ENCODE measurements at regions not wholly inside any gene's neighbourhood (a gene's known extent, or its start where the extent isn't known, plus 50 kb on each side); places are given as distances from the start of the nearest gene placed in this dataset.

- Histone ChIP-seq H3K27ac (ENCODE audit: low read depth, low read length) (no peak overlapping the region), H3F3A (ENCODE audit: control insufficient read depth, insufficient read depth) (no peaks in the 10 kb centered on the region), H3K4me2 (ENCODE audit: low read length) (no peak overlapping the region), H3K36me3 (ENCODE audit: control insufficient read depth, low read length) (no peaks in the 10 kb centered on the region), H3K79me2 (ENCODE audit: control insufficient read depth, low read length) (no peaks in the 10 kb centered on the region), H3K9me3 (ENCODE audit: control insufficient read depth, insufficient read depth, low read length) (no peaks in the 10 kb centered on the region), H3K4me1 (ENCODE audit: control insufficient read depth, low read length) (no peaks in the 10 kb centered on the region), H3K9me2 (replicated peaks; ENCODE audit: control insufficient read depth, low read length) (no peaks in the 10 kb centered on the region; the same call in 1 of the 2 replicates), H3K27me3 (ENCODE audit: control insufficient read depth, low read length) (no peaks in the 10 kb centered on the region), H3K4me3 (ENCODE audit: low read length) (no peak overlapping the region), H4K20me1 (ENCODE audit: control insufficient read depth, insufficient read depth, low read depth, low read length) (no peaks in the 10 kb centered on the region)
- TF ChIP-seq EZH2phosphoT487 (IDR thresholded peaks at IDR 0.05; ENCODE audit: borderline replicate concordance, low read length) (no peak), CTCF (IDR thresholded peaks at IDR 0.05; ENCODE audit: low read depth, low read length, poor library complexity, severe bottlenecking) (no peak)
Measured at GRCh38 chr2:66673286-66673685, 238.4 kb downstream of the MEIS1 start.

GRCh38 chr2:66674087-66674486, 239.2 kb downstream of the MEIS1 start:
- H3F3A ChIP-seq (ENCODE audit: control insufficient read depth, insufficient read depth) = no peaks in the 10 kb centered on the region
- H3K79me2 ChIP-seq (ENCODE audit: control insufficient read depth, low read length) = no peaks in the 10 kb centered on the region
- H3K27ac ChIP-seq (ENCODE audit: low read depth, low read length) = no peak overlapping the region
- H3K9me3 ChIP-seq (ENCODE audit: control insufficient read depth, insufficient read depth, low read length) = no peaks in the 10 kb centered on the region
- H3K9me2 ChIP-seq (replicated peaks; ENCODE audit: control insufficient read depth, low read length) = no peaks in the 10 kb centered on the region; the same call in 1 of the 2 replicates
- no peaks in the 10 kb centered on the region for H3K27me3 ChIP-seq (ENCODE audit: control insufficient read depth, low read length)
- TF ChIP-seq EZH2phosphoT487 (IDR thresholded peaks at IDR 0.05; ENCODE audit: borderline replicate concordance, low read length) (no peak), CTCF (IDR thresholded peaks at IDR 0.05; ENCODE audit: low read depth, low read length, poor library complexity, severe bottlenecking) (no peak)
- no peak overlapping the region for H3K4me3 ChIP-seq (ENCODE audit: low read length)
- no peaks in the 10 kb centered on the region for H4K20me1 ChIP-seq (ENCODE audit: control insufficient read depth, insufficient read depth, low read depth, low read length)
- H3K36me3 ChIP-seq (ENCODE audit: control insufficient read depth, low read length) = no peaks in the 10 kb centered on the region
- no peaks in the 10 kb centered on the region for H3K4me1 ChIP-seq (ENCODE audit: control insufficient read depth, low read length)
- no peak overlapping the region for H3K4me2 ChIP-seq (ENCODE audit: low read length)

GRCh38 chr2:66675591-66675990, 240.7 kb downstream of the MEIS1 start:
- Histone ChIP-seq H4K20me1 (ENCODE audit: control insufficient read depth, insufficient read depth, low read depth, low read length) (no peaks in the 10 kb centered on the region), H3K4me1 (ENCODE audit: control insufficient read depth, low read length) (no peaks in the 10 kb centered on the region), H3K9me3 (ENCODE audit: control insufficient read depth, insufficient read depth, low read length) (no peaks in the 10 kb centered on the region), H3K4me3 (ENCODE audit: low read length) (no peak overlapping the region), H3K27ac (ENCODE audit: low read depth, low read length) (no peak overlapping the region), H3K9me2 (replicated peaks; ENCODE audit: control insufficient read depth, low read length) (no peaks in the 10 kb centered on the region; the same call in 1 of the 2 replicates), H3K36me3 (ENCODE audit: control insufficient read depth, low read length) (no peaks in the 10 kb centered on the region), H3F3A (ENCODE audit: control insufficient read depth, insufficient read depth) (no peaks in the 10 kb centered on the region), H3K79me2 (ENCODE audit: control insufficient read depth, low read length) (no peaks in the 10 kb centered on the region), H3K4me2 (ENCODE audit: low read length) (no peak overlapping the region), H3K27me3 (ENCODE audit: control insufficient read depth, low read length) (no peaks in the 10 kb centered on the region)
- TF ChIP-seq CTCF (IDR thresholded peaks at IDR 0.05; ENCODE audit: low read depth, low read length, poor library complexity, severe bottlenecking) (no peak), EZH2phosphoT487 (IDR thresholded peaks at IDR 0.05; ENCODE audit: borderline replicate concordance, low read length) (no peak)
